GM23338 (cell line): ENCODE measurements at regions not wholly inside any gene's neighbourhood (a gene's known extent, or its start where the extent isn't known, plus 50 kb on each side); places are given as distances from the start of the nearest gene placed in this dataset.

ENCODE experiments used
- CREB1 ChIP-seq: fragments of 250-450 bp; sonication (Bioruptor Pico); IDR thresholded peaks from 2 replicates; pipeline ENCODE4 v1.5.0; 2020; ENCODE audit warnings: low read depth, mild to moderate bottlenecking, moderate library complexity
- CTCF ChIP-seq, 2 experiments: fragments of 200-600 bp in 1 of 2; sonication (generic) in 1 of 2; conservative IDR thresholded peaks; 2 replicates each; pipeline versions ENCODE4 v1.5.1 to v1.6.1; 2016 to 2017; ENCODE audit warnings: antibody characterized with exemption in 2 of 2, low read depth in 2 of 2, mild to moderate bottlenecking in 2 of 2, moderate library complexity in 1 of 2
- EZH2 ChIP-seq: fragments of 200-600 bp; sonication (generic); IDR thresholded peaks from one replicate; pipeline ENCODE4 v1.8.0; 2017; ENCODE audit warnings: antibody characterized with exemption, mild to moderate bottlenecking, low read depth; ENCODE audit not compliant: unreplicated experiment
- EZH2phosphoT487 ChIP-seq: fragments of 200-600 bp; sonication (generic); IDR thresholded peaks from one replicate; pipeline ENCODE4 v1.8.1; 2018; ENCODE audit warnings: antibody characterized with exemption; ENCODE audit not compliant: unreplicated experiment
- JUNB ChIP-seq: IDR thresholded peaks from one replicate; pipeline ENCODE4 v1.6.1; 2016; ENCODE audit warnings: antibody characterized with exemption; ENCODE audit not compliant: unreplicated experiment
- NANOG ChIP-seq: IDR thresholded peaks from 2 replicates; pipeline ENCODE4 v1.6.1; 2016; ENCODE audit warnings: antibody characterized with exemption, borderline replicate concordance
- POLR2AphosphoS5 ChIP-seq: IDR thresholded peaks from 2 replicates; pipeline ENCODE4 v1.6.1; 2016; ENCODE audit warnings: antibody characterized with exemption, low read depth
- ZNF114 ChIP-seq: fragments of 250-450 bp; sonication (Bioruptor Pico); IDR thresholded peaks from 2 replicates; pipeline ENCODE4 v1.5.0; 2020; ENCODE audit warnings: mild to moderate bottlenecking, moderate library complexity
- TF ChIP-seq, protein P1 (sequence below): IDR thresholded peaks from one replicate; pipeline ENCODE4 v1.6.1; 2018; ENCODE audit warnings: antibody characterized with exemption; ENCODE audit not compliant: unreplicated experiment

DNA sequence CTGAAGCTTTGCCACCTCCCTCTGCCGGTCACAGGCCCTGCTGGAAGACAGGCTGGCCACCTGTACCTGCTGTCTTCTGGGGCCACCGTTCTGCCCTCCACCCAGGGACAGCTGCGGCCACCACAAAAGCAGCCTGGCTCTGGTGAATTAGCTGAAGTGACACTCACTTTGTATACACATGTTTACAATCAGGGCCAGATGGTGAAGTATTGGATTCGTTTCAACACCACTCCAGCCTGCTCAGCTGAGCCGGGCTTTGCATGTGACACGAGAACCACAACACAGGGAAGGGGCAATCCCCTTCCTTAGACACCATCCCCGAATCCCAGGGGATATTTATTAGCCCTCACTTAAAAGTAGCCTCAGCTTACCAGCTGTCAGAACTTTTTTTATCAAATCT is 191.5 kb upstream of the RPL38 start:
- no peak for TF ChIP-seq CREB1 (CRISPR knock-in tag)
- no peak for TF ChIP-seq CTCF (conservative IDR thresholded peaks at IDR 0.05; ENCODE audit: low read depth in 2 of 2)
- TF ChIP-seq POLR2AphosphoS5, result no peak
- no peak for TF ChIP-seq EZH2
- TF ChIP-seq, protein P1, sequence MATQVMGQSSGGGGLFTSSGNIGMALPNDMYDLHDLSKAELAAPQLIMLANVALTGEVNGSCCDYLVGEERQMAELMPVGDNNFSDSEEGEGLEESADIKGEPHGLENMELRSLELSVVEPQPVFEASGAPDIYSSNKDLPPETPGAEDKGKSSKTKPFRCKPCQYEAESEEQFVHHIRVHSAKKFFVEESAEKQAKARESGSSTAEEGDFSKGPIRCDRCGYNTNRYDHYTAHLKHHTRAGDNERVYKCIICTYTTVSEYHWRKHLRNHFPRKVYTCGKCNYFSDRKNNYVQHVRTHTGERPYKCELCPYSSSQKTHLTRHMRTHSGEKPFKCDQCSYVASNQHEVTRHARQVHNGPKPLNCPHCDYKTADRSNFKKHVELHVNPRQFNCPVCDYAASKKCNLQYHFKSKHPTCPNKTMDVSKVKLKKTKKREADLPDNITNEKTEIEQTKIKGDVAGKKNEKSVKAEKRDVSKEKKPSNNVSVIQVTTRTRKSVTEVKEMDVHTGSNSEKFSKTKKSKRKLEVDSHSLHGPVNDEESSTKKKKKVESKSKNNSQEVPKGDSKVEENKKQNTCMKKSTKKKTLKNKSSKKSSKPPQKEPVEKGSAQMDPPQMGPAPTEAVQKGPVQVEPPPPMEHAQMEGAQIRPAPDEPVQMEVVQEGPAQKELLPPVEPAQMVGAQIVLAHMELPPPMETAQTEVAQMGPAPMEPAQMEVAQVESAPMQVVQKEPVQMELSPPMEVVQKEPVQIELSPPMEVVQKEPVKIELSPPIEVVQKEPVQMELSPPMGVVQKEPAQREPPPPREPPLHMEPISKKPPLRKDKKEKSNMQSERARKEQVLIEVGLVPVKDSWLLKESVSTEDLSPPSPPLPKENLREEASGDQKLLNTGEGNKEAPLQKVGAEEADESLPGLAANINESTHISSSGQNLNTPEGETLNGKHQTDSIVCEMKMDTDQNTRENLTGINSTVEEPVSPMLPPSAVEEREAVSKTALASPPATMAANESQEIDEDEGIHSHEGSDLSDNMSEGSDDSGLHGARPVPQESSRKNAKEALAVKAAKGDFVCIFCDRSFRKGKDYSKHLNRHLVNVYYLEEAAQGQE, result no peak
- no peak for TF ChIP-seq EZH2phosphoT487
- no peak for TF ChIP-seq JUNB
- TF ChIP-seq ZNF114 (CRISPR knock-in tag), result no peak
- no peak for TF ChIP-seq NANOG
